Ectodermal cell (in vitro differentiated cells): ENCODE measurements at regions not wholly inside any gene's neighbourhood (a gene's known extent, or its start where the extent isn't known, plus 50 kb on each side); places are given as distances from the start of the nearest gene placed in this dataset.
"Not testable (repeated sequence)": the region's sequence is repeated elsewhere in the genome, so short reads cannot be mapped to it uniquely, and the experiment has no call there.

ENCODE experiments used
- H3K27ac ChIP-seq: 2 replicates; pipeline ENCODE4 v1.7.0; 2013; ENCODE audit warnings: mild to moderate bottlenecking, low read depth, low read length; ENCODE audit not compliant: insufficient read depth, poor library complexity, severe bottlenecking
- H3K27me3 ChIP-seq: 2 replicates; pipeline ENCODE4 v1.7.0; 2013; ENCODE audit warnings: mild to moderate bottlenecking, low read length; ENCODE audit not compliant: insufficient read depth, control insufficient read depth, poor library complexity, severe bottlenecking
- H3K36me3 ChIP-seq: one replicate; pipeline ENCODE4 v1.7.0; 2013; ENCODE audit warnings: low read length; ENCODE audit not compliant: control insufficient read depth, insufficient read depth
- H3K4me1 ChIP-seq: one replicate; pipeline ENCODE4 v1.7.0; 2013; ENCODE audit warnings: low read length; ENCODE audit not compliant: control insufficient read depth, insufficient read depth
- H3K4me3 ChIP-seq: 2 replicates; pipeline ENCODE4 v1.7.0; 2013; ENCODE audit warnings: low read depth, low read length, control low read depth; ENCODE audit not compliant: insufficient read depth
- H3K9me3 ChIP-seq: 2 replicates; pipeline ENCODE4 v1.7.0; 2013; ENCODE audit warnings: mild to moderate bottlenecking, low read length, moderate library complexity; ENCODE audit not compliant: control insufficient read depth
- WGBS, 2 experiments: methylation state at CpG; one replicate each; pipeline ENCODE4 v1.1.7; 2013; ENCODE audit warnings: missing lambda C conversion rate in 2 of 2; 5-methylcytosine and 5-hydroxymethylcytosine counted together

DNA sequence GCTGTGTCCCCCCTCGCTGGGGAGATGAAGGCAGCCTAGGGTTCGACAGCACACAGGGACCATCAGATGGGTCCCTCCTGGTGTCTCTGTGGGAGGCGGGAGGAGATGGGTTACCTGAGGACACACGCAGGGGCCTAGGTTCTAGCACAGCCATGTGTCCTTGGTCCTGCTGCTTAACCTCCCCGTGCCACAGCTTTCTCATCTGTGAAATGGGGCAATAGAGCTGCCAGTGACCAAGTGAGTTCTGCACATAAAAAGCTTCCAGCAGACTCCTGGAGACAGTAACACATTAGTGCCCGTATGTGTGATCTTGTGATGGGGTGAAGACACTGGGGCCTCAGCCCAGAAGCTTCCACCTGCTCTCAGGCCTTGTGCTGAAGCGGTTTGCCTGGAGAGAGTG is 96.0 kb upstream of the GSE1 start:
- Histone ChIP-seq H3K9me3 (no peaks in the 10 kb centered on the region), H3K36me3 (no peaks in the 10 kb centered on the region), H3K4me3 (no peak overlapping the region), H3K27ac (no peak overlapping the region), H3K4me1 (peaks cover 34% of the 10 kb centered on the region), H3K27me3 (no peaks in the 10 kb centered on the region)
- WGBS, 2 experiments: 93 to 95% methylated on average over 7 of the region's 7 CpGs

DNA sequence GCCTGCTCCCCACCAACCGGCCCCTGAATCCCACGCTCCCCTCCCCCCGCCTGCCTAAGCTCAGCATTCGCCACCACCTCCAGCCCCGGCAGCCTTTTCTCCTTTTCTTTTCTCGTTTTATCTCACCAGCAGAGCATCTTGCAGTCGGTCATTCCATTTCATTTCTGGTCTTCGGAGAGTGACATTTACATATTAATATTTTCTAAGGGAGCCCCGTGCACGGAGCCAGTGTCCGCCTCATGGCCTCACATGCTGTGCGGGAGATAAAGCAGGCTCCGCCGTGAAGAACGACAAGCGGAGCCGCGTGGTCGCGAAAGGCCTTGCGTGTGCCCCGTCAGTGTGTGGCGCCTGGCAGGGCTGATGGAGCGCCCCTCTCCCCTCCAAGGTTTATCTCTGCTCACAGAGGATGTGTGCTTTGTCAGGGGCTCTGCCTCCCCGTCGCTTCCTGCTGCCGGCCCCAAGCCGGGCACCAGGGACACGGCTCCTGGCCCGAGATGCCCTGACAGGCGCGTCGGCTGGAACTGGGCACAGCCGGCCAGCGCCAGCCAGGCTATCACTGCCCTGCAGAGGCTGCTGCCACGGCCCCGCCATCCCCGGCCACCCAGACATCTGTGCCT is 95.5 kb upstream of the GSE1 start:
- H3K27ac ChIP-seq: no peak overlapping the region
- peaks cover 34% of the 10 kb centered on the region for H3K4me1 ChIP-seq
- H3K27me3 ChIP-seq: no peaks in the 10 kb centered on the region
- H3K4me3 ChIP-seq: no peak overlapping the region
- 86 to 88% methylated on average over 38 of the region's 38 CpGs for WGBS, 2 experiments
- H3K9me3 ChIP-seq: no peaks in the 10 kb centered on the region
- H3K36me3 ChIP-seq: no peaks in the 10 kb centered on the region

DNA sequence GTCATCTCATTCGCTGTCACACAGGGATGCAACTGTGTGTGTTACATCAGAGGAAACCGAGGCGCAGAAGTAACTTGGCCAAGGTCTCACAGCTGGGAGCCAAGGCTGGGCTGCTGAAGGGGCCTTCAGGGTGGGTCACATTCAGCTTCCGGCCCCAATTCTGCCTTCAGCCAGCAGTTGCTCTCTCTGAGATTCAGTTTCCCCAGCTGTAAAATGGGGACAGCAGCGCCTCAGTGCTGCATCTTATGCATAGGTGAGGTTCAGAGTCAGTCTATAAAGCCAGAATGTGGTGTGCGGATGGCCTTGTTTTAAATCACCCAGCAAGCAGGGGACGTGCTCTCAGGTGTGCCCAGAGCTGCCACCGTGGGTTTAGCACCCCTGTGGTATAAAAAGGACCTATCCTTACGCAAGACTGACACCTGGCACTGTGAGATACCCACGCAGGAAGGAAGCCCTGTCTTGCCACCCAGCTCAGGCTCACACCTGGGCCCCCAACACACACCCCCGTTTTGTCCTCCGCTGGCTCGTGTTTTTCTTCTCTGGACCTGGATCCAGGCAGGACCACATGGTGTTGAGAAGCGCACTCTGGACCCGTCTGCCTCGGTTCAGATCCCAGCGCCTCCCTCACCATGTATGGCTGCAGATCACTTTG is 94.6 kb upstream of the GSE1 start:
- Histone ChIP-seq H3K9me3 (no peaks in the 10 kb centered on the region), H3K4me3 (no peak overlapping the region), H3K27me3 (no peaks in the 10 kb centered on the region), H3K4me1 (peaks cover 32% of the 10 kb centered on the region), H3K36me3 (no peaks in the 10 kb centered on the region), H3K27ac (no peak overlapping the region)
- 95 to 96% methylated on average over 17 of the region's 17 CpGs for WGBS, 2 experiments

DNA sequence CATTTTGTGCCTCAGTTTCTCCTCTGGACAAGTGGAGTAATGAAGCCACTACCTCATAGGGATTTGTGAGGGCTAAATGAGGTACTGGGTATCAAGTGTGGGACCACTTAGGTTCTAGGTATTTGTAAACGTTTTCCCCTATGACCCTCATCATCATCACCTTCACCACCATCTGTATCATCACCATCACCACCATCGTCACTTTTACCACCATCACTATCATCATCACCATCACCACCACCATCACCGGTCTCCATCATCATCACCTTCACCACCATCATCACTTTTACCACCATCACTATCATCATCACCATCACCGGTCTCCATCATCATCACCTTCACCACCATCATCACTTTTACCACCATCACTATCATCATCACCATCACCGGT is 94.1 kb upstream of the GSE1 start:
- not testable (repeated sequence) for H3K36me3 ChIP-seq, H3K4me3 ChIP-seq, H3K27me3 ChIP-seq, H3K27ac ChIP-seq, H3K9me3 ChIP-seq
- 62 to 68% methylated on average over 3 of the region's 5 CpGs for WGBS, 2 experiments
- H3K4me1 ChIP-seq: peaks cover 32% of the 10 kb centered on the region

DNA sequence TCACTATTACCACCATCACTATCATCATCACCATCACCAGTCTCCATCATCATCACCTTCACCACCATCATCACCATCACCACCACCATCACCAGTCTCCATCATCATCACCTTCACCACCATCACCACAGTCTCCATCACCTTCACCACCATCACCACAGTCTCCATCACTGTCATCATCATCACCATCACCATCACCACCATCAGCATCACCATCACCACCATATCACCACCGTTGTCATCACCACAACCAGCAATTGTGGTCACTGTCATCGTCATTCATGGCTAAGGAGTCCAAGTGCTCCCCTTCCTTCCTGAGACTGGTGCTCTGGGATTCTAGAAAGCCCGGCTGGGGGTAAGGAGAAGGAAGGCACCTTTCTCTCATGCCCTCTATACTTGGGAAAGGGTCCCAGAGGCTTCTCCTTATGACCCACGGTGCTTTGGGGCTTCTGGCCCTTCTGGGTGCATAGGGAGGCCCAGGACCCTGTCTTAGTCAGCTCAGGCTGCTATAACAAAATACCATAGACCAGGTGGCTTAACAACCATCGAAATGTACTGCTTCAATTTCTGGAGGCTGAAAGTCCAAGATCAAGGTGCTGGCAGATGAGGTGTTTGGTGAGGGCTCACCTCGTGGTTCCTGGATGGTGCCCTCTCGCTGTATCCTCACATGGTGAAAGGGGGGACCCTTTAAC is 93.4 kb upstream of the GSE1 start:
- H3K27ac ChIP-seq: no peak overlapping the region
- no peaks in the 10 kb centered on the region for H3K27me3 ChIP-seq
- H3K4me1 ChIP-seq: peaks cover 27% of the 10 kb centered on the region
- 95% methylated on average over 7 of the region's 7 CpGs for WGBS, 2 experiments
- no peaks in the 10 kb centered on the region for H3K36me3 ChIP-seq
- H3K4me3 ChIP-seq: no peak overlapping the region
- no peaks in the 10 kb centered on the region for H3K9me3 ChIP-seq

DNA sequence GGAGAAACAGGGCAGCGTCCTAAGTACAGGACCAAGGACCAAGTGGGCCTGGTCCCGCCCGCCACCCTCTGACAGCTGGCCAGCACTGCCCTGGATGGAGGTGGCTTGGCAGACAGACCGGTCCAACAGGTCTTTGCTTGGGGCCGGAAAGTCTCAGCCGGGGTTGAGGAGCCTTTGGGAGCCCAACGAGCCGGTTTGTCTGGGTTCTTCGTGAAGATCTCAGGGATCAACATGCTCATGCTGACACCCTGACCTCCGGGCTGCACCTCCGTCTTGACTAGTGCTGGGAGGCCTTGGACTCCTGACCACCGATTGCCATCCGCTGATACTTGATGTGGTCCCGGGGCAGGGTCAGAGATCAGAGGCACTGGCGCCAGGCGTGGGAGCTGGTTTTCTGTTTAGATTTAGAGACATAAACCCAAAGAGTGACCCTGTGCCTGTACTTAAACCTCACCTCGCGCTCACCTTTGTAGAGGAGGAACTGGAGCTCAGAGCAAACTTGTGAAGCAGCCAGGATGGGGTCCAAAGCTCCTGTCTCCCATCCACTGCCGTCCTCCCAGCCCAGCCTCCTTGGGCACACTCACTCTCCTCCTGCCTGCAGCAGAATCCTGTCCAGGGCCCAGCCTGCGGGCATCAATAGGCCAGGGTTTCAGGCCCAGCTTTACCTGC is 92.1 kb upstream of the GSE1 start:
- Histone ChIP-seq H3K27ac (no peak overlapping the region), H3K36me3 (no peaks in the 10 kb centered on the region), H3K27me3 (no peaks in the 10 kb centered on the region), H3K9me3 (no peaks in the 10 kb centered on the region), H3K4me1 (peaks cover 25% of the 10 kb centered on the region), H3K4me3 (no peak overlapping the region)
- 94% methylated on average over 20 of the region's 20 CpGs for WGBS, 2 experiments

DNA sequence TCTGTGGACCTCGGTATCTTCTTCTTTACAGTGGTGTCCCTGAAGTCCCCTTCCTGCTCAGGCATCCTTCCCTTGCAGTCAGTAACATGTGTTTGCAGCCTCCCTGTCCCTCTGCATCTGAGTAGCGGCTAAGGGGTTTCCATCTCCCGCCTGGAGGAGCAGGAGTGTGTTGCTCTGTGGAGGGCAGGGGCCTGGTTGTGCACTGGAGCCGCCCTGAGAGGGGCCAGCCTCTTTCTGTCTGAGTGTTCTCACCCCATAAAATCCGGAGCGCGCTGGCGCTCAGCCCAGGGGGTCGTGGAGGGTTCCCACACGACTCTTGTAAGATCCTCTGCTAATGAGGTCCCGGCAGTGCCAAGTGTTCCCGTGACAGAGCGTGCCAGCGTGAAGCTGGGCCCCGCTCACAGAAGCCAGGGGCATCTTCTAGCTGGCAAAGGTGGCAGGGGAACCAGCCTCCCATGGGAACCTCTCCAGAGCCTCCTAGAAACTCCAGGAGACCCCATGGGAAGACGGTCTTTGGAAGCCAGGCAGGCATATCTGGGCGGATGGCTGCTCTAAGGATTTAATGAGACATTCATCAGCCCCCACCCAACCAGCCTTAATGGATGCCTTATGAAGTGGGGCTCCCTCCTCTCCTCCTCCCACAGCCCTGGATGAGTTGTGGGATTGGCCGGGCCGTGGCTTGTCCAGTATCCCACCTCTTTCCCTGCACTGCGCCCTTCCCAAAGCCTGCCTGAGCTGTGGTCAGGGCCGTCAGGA is 91.4 kb upstream of the GSE1 start:
- Histone ChIP-seq H3K36me3 (no peaks in the 10 kb centered on the region), H3K4me3 (no peak overlapping the region), H3K27me3 (no peaks in the 10 kb centered on the region), H3K27ac (no peak overlapping the region), H3K9me3 (no peaks in the 10 kb centered on the region), H3K4me1 (peaks cover 23% of the 10 kb centered on the region)
- 94% methylated on average over 21 of the region's 21 CpGs for WGBS, 2 experiments

DNA sequence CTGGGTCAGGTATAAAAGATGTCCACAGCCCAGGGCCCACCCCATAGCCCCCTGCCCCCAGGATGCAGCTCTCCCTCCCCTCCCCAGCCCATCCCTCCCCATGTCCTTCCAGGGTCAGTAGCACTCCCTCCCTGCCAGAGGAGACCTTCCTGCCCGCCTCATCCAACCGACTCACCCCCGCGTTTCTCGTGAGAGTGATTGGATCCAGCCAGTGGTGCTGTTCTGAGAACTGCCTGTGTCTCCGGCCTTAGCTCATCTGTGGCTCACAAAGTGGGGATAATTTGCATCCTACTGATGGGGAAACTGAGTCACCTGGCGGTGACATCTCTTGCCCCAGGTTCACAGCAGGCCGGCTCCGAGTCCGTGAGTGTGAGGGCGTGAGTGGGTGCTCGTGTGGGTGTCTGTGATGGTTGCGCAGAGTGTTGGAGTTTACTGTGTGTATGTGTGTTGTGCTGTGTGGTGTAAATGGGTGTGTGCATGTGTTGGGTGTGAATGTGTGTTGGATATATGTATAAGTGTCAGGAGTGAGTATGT is 90.7 kb upstream of the GSE1 start:
- 91 to 94% methylated on average over 13 of the region's 13 CpGs for WGBS, 2 experiments
- Histone ChIP-seq H3K9me3 (no peaks in the 10 kb centered on the region), H3K27ac (no peak overlapping the region), H3K36me3 (no peaks in the 10 kb centered on the region), H3K4me1 (peaks cover 29% of the 10 kb centered on the region), H3K27me3 (no peaks in the 10 kb centered on the region), H3K4me3 (no peak overlapping the region)

DNA sequence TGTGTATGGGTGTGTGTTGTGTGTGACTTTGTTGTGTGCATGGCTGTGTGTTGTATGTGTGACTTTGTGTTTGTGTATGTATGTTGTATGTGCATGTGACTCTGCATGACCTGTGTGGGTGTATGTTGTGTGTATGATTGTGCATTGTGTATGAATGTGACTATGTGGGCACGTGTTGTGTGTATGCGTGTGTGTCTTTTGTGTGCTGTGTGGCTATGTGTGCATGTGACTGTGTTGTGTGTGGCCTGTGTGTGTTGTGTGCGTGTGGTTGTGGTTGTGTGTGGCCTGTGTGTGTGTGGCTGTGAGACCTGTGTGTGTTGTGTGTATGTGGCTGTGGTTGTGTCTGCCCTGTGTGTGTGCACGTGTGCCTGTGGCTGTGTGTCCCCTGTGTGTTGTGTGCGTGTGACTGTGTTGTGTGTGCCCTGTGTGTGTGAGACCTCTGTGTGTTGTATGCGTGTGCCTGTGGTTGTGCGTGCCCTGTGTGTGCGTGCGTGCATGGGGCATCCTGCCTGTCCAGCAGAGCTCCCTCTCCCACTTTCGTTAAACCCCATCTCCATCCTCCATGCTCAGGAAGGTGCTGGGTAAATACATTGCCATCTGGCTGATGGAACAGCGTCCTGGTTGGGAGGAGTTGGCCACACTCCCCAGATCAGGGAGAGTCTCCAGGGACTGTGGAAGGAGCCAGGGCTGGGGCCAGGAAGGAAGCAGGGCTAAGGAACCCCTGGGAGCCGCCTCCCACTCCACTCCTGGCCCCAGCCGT is 90.1 kb upstream of the GSE1 start:
- H3K4me3 ChIP-seq: no peak overlapping the region
- peaks cover 30% of the 10 kb centered on the region for H3K4me1 ChIP-seq
- H3K36me3 ChIP-seq: no peaks in the 10 kb centered on the region
- no peak overlapping the region for H3K27ac ChIP-seq
- H3K27me3 ChIP-seq: no peaks in the 10 kb centered on the region
- no peaks in the 10 kb centered on the region for H3K9me3 ChIP-seq
- 85 to 86% methylated on average over 13 of the region's 13 CpGs for WGBS, 2 experiments
